Osteoblast (primary cell): ENCODE measurements at regions not wholly inside any gene's neighbourhood (a gene's known extent, or its start where the extent isn't known, plus 50 kb on each side); places are given as distances from the start of the nearest gene placed in this dataset.

Source experiments
- DNase-seq: peaks from one replicate; pipeline ENCODE4 v3.0.0; 2011; ENCODE audit warnings: low spot score, mixed read lengths; ENCODE audit not compliant: insufficient read length; ENCODE audit errors: missing footprints
- H2AFZ ChIP-seq: 2 replicates; pipeline ENCODE4 v1.6.0; 2011; ENCODE audit warnings: mild to moderate bottlenecking, low read length
- H3K27ac ChIP-seq: 2 replicates; pipeline ENCODE4 v1.5.1; 2011; ENCODE audit warnings: mild to moderate bottlenecking, low read depth, low read length, moderate library complexity
- H3K27me3 ChIP-seq: 2 replicates; pipeline ENCODE4 v1.6.0; 2012; ENCODE audit warnings: mild to moderate bottlenecking, control low read depth, inconsistent platforms, low read length, moderate library complexity; ENCODE audit not compliant: insufficient read depth
- H3K36me3 ChIP-seq: 2 replicates; pipeline ENCODE4 v1.5.1; 2011; ENCODE audit warnings: mild to moderate bottlenecking, low read length, control low read depth, moderate library complexity; ENCODE audit not compliant: insufficient read depth
- H3K4me1 ChIP-seq: 2 replicates; pipeline ENCODE4 v1.5.1; 2011; ENCODE audit warnings: mild to moderate bottlenecking, low read length, control low read depth, moderate library complexity; ENCODE audit not compliant: insufficient read depth
- H3K4me2 ChIP-seq: 2 replicates; pipeline ENCODE4 v1.6.0; 2011; ENCODE audit warnings: mild to moderate bottlenecking, low read length; ENCODE audit not compliant: insufficient read depth
- H3K4me3 ChIP-seq: fragments of 200-600 bp; sonication (generic); 3 replicates; pipeline ENCODE4 v1.5.1; 2012; ENCODE audit warnings: mild to moderate bottlenecking, low read length, inconsistent platforms; ENCODE audit not compliant: insufficient read depth
- H3K79me2 ChIP-seq: 2 replicates; pipeline ENCODE4 v1.6.0; 2012; ENCODE audit warnings: mild to moderate bottlenecking, low read length, control low read depth, inconsistent platforms; ENCODE audit not compliant: insufficient read depth
- H3K9me3 ChIP-seq: 2 replicates; pipeline ENCODE4 v1.5.1; 2011; ENCODE audit warnings: low read depth, low read length, control low read depth
- H4K20me1 ChIP-seq: 2 replicates; pipeline ENCODE4 v1.6.0; 2012; ENCODE audit warnings: mild to moderate bottlenecking, low read length, control low read depth; ENCODE audit not compliant: insufficient read depth
- CTCF ChIP-seq: IDR thresholded peaks from 2 replicates; pipeline ENCODE4 v1.5.1; 2011; ENCODE audit warnings: mild to moderate bottlenecking, low read depth, low read length, moderate library complexity; ENCODE audit errors: extremely low read depth

GRCh38 chr6:21367148-21367547 is 226.4 kb upstream of the SOX4 start:
- DNase-seq = no peak
- Histone ChIP-seq H3K4me1 (no peaks in the 10 kb centered on the region), H4K20me1 (no peaks in the 10 kb centered on the region), H3K27ac (no peak overlapping the region), H3K4me3 (no peak overlapping the region), H3K4me2 (no peak overlapping the region), H3K27me3 (peaks cover 2% of the 10 kb centered on the region), H3K36me3 (no peaks in the 10 kb centered on the region), H3K79me2 (no peaks in the 10 kb centered on the region), H2AFZ (no peak overlapping the region), H3K9me3 (no peaks in the 10 kb centered on the region)
- no peak for TF ChIP-seq CTCF

GRCh38 chr6:21367649-21368154 is 225.8 kb upstream of the SOX4 start:
- no peak for DNase-seq
- no peaks in the 10 kb centered on the region for H4K20me1 ChIP-seq
- no peak for TF ChIP-seq CTCF

GRCh38 chr6:21371061-21371460 is 222.5 kb upstream of the SOX4 start:
- peaks cover 2% of the 10 kb centered on the region for H3K27me3 ChIP-seq
- no peak for TF ChIP-seq CTCF
- H3K4me1 ChIP-seq = no peaks in the 10 kb centered on the region
- no peak overlapping the region for H2AFZ ChIP-seq
- H3K4me2 ChIP-seq = no peak overlapping the region
- no peaks in the 10 kb centered on the region for H3K79me2 ChIP-seq
- no peak overlapping the region for H3K27ac ChIP-seq
- no peak for DNase-seq
- H3K9me3 ChIP-seq = no peaks in the 10 kb centered on the region
- no peaks in the 10 kb centered on the region for H4K20me1 ChIP-seq
- no peak overlapping the region for H3K4me3 ChIP-seq
- no peaks in the 10 kb centered on the region for H3K36me3 ChIP-seq

More at GRCh38 chr6:21367649-21368154, 225.8 kb upstream of the SOX4 start:
- no peaks in the 10 kb centered on the region for H3K9me3 ChIP-seq
- H3K79me2 ChIP-seq = no peaks in the 10 kb centered on the region
- no peaks in the 10 kb centered on the region for H3K4me1 ChIP-seq
- H2AFZ ChIP-seq = no peak overlapping the region
- H3K27ac ChIP-seq = no peak overlapping the region
- peaks cover 2% of the 10 kb centered on the region for H3K27me3 ChIP-seq
- H3K4me3 ChIP-seq = no peak overlapping the region
- H3K36me3 ChIP-seq = no peaks in the 10 kb centered on the region
- H3K4me2 ChIP-seq = no peak overlapping the region

GRCh38 chr6:21371676-21372171 is 221.8 kb upstream of the SOX4 start:
- Histone ChIP-seq H4K20me1 (no peaks in the 10 kb centered on the region), H3K36me3 (no peaks in the 10 kb centered on the region), H3K79me2 (no peaks in the 10 kb centered on the region), H2AFZ (no peak overlapping the region), H3K4me2 (no peak overlapping the region), H3K27me3 (peaks cover 2% of the 10 kb centered on the region), H3K9me3 (no peaks in the 10 kb centered on the region), H3K27ac (no peak overlapping the region), H3K4me1 (no peaks in the 10 kb centered on the region), H3K4me3 (no peak overlapping the region)
- DNase-seq = no peak
- TF ChIP-seq CTCF = no peak
